MCF 10A (cell line): ENCODE measurements at regions not wholly inside any gene's neighbourhood (a gene's known extent, or its start where the extent isn't known, plus 50 kb on each side); places are given as distances from the start of the nearest gene placed in this dataset.
"Not testable (repeated sequence)": the region's sequence is repeated elsewhere in the genome, so short reads cannot be mapped to it uniquely, and the experiment has no call there.

Experiments
- BruUV-seq: library from RNA; stranded (reverse); fragments of 400-500 nt; replicated peaks from 2 replicates; lab custom pipeline; 2021; lab: Mats Ljungman, UMichigan
- CTCF ChIA-PET: fragments of 300-600 bp; sonication (Branson Sonifier 250); formaldehyde crosslinking; extraction: SDS; loops from one replicate; lab custom pipeline; 2021; ENCODE audit warnings: antibody characterized with exemption, inconsistent platforms; lab: Yijun Ruan, JAX
- POLR2A ChIA-PET: fragments of 300-600, 350-650 bp; sonication (Branson Sonifier 250); formaldehyde crosslinking; extraction: SDS; loops from one replicate; lab custom pipeline; 2020; ENCODE audit warnings: antibody characterized with exemption, inconsistent platforms; lab: Yijun Ruan, JAX
- DNase-seq: peaks from one replicate; pipeline ENCODE4 v3.0.0-alpha.2; 2018; ENCODE audit not compliant: unreplicated experiment
- H3K27ac Mint-ChIP-seq: one replicate; pipeline ENCODE4 v1.8.0; 2022; ENCODE audit warnings: mild to moderate bottlenecking, low read depth, mixed read lengths; ENCODE audit not compliant: unreplicated experiment
- H3K27me3 Mint-ChIP-seq: one replicate; pipeline ENCODE4 v1.8.0; 2022; ENCODE audit warnings: mixed read lengths; ENCODE audit not compliant: insufficient read depth, unreplicated experiment
- H3K36me3 Mint-ChIP-seq: one replicate; pipeline ENCODE4 v1.8.0; 2022; ENCODE audit warnings: mild to moderate bottlenecking, moderate library complexity, mixed read lengths; ENCODE audit not compliant: insufficient read depth, unreplicated experiment
- H3K4me1 Mint-ChIP-seq: one replicate; pipeline ENCODE4 v1.8.0; 2022; ENCODE audit warnings: mixed read lengths; ENCODE audit not compliant: insufficient read depth, unreplicated experiment
- H3K4me3 Mint-ChIP-seq: one replicate; pipeline ENCODE4 v1.8.0; 2022; ENCODE audit warnings: mild to moderate bottlenecking, moderate library complexity, mixed read lengths; ENCODE audit not compliant: unreplicated experiment
- H3K9me3 Mint-ChIP-seq: one replicate; pipeline ENCODE4 v1.8.0; 2022; ENCODE audit warnings: mixed read lengths; ENCODE audit not compliant: unreplicated experiment
- CTCF ChIP-seq: fragments of 200-600 bp; IDR thresholded peaks from one replicate; pipeline ENCODE4 v1.8.0; 2022; ENCODE audit warnings: antibody characterized with exemption, mild to moderate bottlenecking; ENCODE audit not compliant: unreplicated experiment
- intact Hi-C: fragments of 100-400 bp; cut with micrococcal nuclease; formaldehyde crosslinking; loops from 2 replicates; pipeline ENCODE4 v1.14.1; 2022

GRCh38 chr10:120217736-120218135 lies 239.3 kb upstream of the PLPP4 start:
- intact Hi-C loops = no loop called here
- ChIA-PET POLR2A (interaction anchor here (0.7 kb wide), 1 partner anchor 190 kb away, joined by 3 read pairs; no protein-coding TSS in a partner anchor), CTCF (no interaction called here)
- no peak for DNase-seq
- H3K36me3 Mint-ChIP-seq = no peaks in the 10 kb centered on the region
- TF ChIP-seq CTCF = no peak
- no TSS peak for BruUV-seq
- no peaks in the 10 kb centered on the region for H3K27me3 Mint-ChIP-seq
- no peak overlapping the region for H3K27ac Mint-ChIP-seq
- no peaks in the 10 kb centered on the region for H3K9me3 Mint-ChIP-seq
- H3K4me3 Mint-ChIP-seq = no peak overlapping the region
- no peaks in the 10 kb centered on the region for H3K4me1 Mint-ChIP-seq

- intact Hi-C loops = loop anchor here (1.0 to 10.0 kb wide), 4 partner anchors 115 to 633 kb away; partner anchors contain the start of gene WDR11
- peak; percentile 78 for DNase-seq
- ChIA-PET CTCF (interaction anchor here (0.6 to 2.7 kb wide), 15 partner anchors 9 to 601 kb away, joined by 3 to 14 read pairs (median 3); no protein-coding TSS in a partner anchor), POLR2A (interaction anchor here (0.6 to 1.1 kb wide), 2 partner anchors 9 to 662 kb away, joined by 4 read pairs; no protein-coding TSS in a partner anchor)
- H3K4me3 Mint-ChIP-seq = no peak overlapping the region
- no peaks in the 10 kb centered on the region for H3K4me1 Mint-ChIP-seq
- H3K9me3 Mint-ChIP-seq = no peaks in the 10 kb centered on the region
- H3K36me3 Mint-ChIP-seq = no peaks in the 10 kb centered on the region
- H3K27me3 Mint-ChIP-seq = peaks cover under 1% of the 10 kb centered on the region
- H3K27ac Mint-ChIP-seq = no peak overlapping the region
- BruUV-seq = no TSS peak
- peak; percentile 82 for TF ChIP-seq CTCF
These were observed 235.0 kb upstream of the PLPP4 start for GRCh38 chr10:120221873-120222485.

GRCh38 chr10:120229641-120230040 lies 227.4 kb upstream of the PLPP4 start:
- H3K4me3 Mint-ChIP-seq = no peak overlapping the region
- H3K27ac Mint-ChIP-seq = no peak overlapping the region
- H3K9me3 Mint-ChIP-seq = no peaks in the 10 kb centered on the region
- H3K36me3 Mint-ChIP-seq = no peaks in the 10 kb centered on the region
- intact Hi-C loops = loop anchor here (10.0 kb wide), 2 partner anchors 195 to 625 kb away; partner anchors contain the start of gene WDR11
- BruUV-seq = no TSS peak
- no peak for DNase-seq
- no peak for TF ChIP-seq CTCF
- CTCF ChIA-PET = no interaction called here
- POLR2A ChIA-PET = no interaction called here
- H3K27me3 Mint-ChIP-seq = peaks cover 51% of the 10 kb centered on the region
- H3K4me1 Mint-ChIP-seq = no peaks in the 10 kb centered on the region

GRCh38 chr10:120239695-120240094 lies 217.3 kb upstream of the PLPP4 start:
- H3K36me3 Mint-ChIP-seq, intact Hi-C loops, DNase-seq, POLR2A ChIA-PET, CTCF ChIA-PET, H3K4me1 Mint-ChIP-seq, BruUV-seq, H3K9me3 Mint-ChIP-seq, H3K27ac Mint-ChIP-seq, H3K4me3 Mint-ChIP-seq: not testable (repeated sequence)
- peaks cover 10% of the 10 kb centered on the region for H3K27me3 Mint-ChIP-seq
